NB4 (cell line): ENCODE measurements at regions not wholly inside any gene's neighbourhood (a gene's known extent, or its start where the extent isn't known, plus 50 kb on each side); places are given as distances from the start of the nearest gene placed in this dataset.

Experiments used
- MYC ChIP-seq: IDR thresholded peaks from 2 replicates; pipeline ENCODE4 v1.6.1; 2011; ENCODE audit warnings: low read depth, low read length
- POLR2A ChIP-seq: IDR thresholded peaks from 2 replicates; pipeline ENCODE4 v1.6.1; 2011; ENCODE audit warnings: mild to moderate bottlenecking; ENCODE audit not compliant: insufficient read length; ENCODE audit errors: extremely low read depth
- TF ChIP-seq, protein P1 (sequence below): IDR thresholded peaks from one replicate; pipeline ENCODE4 v1.5.1; 2012; ENCODE audit warnings: low read depth, low read length
- TF ChIP-seq, protein P2 (sequence below): IDR thresholded peaks from 2 replicates; pipeline ENCODE4 v1.6.1; 2011; ENCODE audit warnings: low read depth, low read length

DNA sequence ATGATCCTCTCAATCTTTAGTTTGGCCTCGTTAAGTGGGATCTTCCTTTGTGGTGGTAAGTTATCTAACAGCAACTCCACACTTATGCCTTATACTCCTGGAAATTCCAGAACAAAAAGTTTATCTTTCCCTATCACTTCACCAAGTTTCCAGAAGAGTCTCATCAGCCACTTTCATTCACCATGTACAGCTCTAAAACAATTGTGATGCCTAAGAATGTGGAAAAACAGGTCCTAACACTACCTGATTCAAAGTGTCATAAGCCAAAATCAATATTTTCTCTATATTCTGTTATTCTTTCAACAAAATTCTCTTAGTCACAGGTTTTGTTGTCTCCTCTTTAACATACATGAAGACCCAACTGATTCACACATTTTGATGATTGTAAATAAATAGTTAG, 342.4 kb upstream of the TYRP1 start:
- TF ChIP-seq POLR2A (no peak), MYC (no peak)
- TF ChIP-seq, protein P1, sequence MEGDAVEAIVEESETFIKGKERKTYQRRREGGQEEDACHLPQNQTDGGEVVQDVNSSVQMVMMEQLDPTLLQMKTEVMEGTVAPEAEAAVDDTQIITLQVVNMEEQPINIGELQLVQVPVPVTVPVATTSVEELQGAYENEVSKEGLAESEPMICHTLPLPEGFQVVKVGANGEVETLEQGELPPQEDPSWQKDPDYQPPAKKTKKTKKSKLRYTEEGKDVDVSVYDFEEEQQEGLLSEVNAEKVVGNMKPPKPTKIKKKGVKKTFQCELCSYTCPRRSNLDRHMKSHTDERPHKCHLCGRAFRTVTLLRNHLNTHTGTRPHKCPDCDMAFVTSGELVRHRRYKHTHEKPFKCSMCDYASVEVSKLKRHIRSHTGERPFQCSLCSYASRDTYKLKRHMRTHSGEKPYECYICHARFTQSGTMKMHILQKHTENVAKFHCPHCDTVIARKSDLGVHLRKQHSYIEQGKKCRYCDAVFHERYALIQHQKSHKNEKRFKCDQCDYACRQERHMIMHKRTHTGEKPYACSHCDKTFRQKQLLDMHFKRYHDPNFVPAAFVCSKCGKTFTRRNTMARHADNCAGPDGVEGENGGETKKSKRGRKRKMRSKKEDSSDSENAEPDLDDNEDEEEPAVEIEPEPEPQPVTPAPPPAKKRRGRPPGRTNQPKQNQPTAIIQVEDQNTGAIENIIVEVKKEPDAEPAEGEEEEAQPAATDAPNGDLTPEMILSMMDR, result no peak
- TF ChIP-seq, protein P2, sequence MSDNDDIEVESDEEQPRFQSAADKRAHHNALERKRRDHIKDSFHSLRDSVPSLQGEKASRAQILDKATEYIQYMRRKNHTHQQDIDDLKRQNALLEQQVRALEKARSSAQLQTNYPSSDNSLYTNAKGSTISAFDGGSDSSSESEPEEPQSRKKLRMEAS, result no peak
